HG03159 (cell line): ENCODE measurements at regions not wholly inside any gene's neighbourhood (a gene's known extent, or its start where the extent isn't known, plus 50 kb on each side); places are given as distances from the start of the nearest gene placed in this dataset.

ENCODE experiments used
- ATAC-seq: cut with Tn5 transposase; IDR thresholded peaks from one replicate; pipeline ENCODE4 v1.9.1; 2021; ENCODE audit warnings: mild to moderate bottlenecking, moderate library complexity; ENCODE audit not compliant: unreplicated experiment

GRCh38 chr15:94745371-94745770 is 514.0 kb downstream of the MCTP2 start:
- no peak for ATAC-seq

GRCh38 chr15:94747510-94747909 is 516.1 kb downstream of the MCTP2 start:
- ATAC-seq, result no peak

- peak; percentile 96 for ATAC-seq
Observed at GRCh38 chr15:94749811-94750617, 518.7 kb downstream of the MCTP2 start.

- ATAC-seq, result no peak
Observed at GRCh38 chr15:94760348-94760747, 529.0 kb downstream of the MCTP2 start.

GRCh38 chr15:94761574-94761973 is 530.2 kb downstream of the MCTP2 start:
- no peak for ATAC-seq

GRCh38 chr15:94769089-94769488 is 537.7 kb downstream of the MCTP2 start:
- no peak for ATAC-seq

GRCh38 chr15:94770199-94770598 is 538.8 kb downstream of the MCTP2 start:
- ATAC-seq, result no peak

- no peak for ATAC-seq
Observed at GRCh38 chr15:94777037-94777436, 545.7 kb downstream of the MCTP2 start.

- no peak for ATAC-seq
Observed at GRCh38 chr15:94778840-94779239, 547.5 kb downstream of the MCTP2 start.

- ATAC-seq, result no peak
Observed at GRCh38 chr15:94780166-94780565, 548.8 kb downstream of the MCTP2 start.

GRCh38 chr15:94785091-94785490 is 553.7 kb downstream of the MCTP2 start:
- ATAC-seq, result no peak

GRCh38 chr15:94791008-94791407 is 559.6 kb downstream of the MCTP2 start:
- no peak for ATAC-seq

GRCh38 chr15:94791510-94791909 is 560.1 kb downstream of the MCTP2 start:
- no peak for ATAC-seq

- ATAC-seq, result no peak
Observed at GRCh38 chr15:94792196-94792595, 560.8 kb downstream of the MCTP2 start.

- ATAC-seq, result no peak
Observed at GRCh38 chr15:94793207-94793606, 561.8 kb downstream of the MCTP2 start.

GRCh38 chr15:94793641-94794040 is 562.3 kb downstream of the MCTP2 start:
- ATAC-seq, result no peak

- ATAC-seq, result no peak
Observed at GRCh38 chr15:94804613-94805012, 573.3 kb downstream of the MCTP2 start.

- ATAC-seq, result no peak
Observed at GRCh38 chr15:94815110-94815731, 583.9 kb downstream of the MCTP2 start.

GRCh38 chr15:94815914-94816313 is 584.6 kb downstream of the MCTP2 start:
- ATAC-seq, result no peak

- ATAC-seq, result no peak
Observed at GRCh38 chr15:94829887-94830884, 598.8 kb downstream of the MCTP2 start.

- ATAC-seq, result no peak
Observed at GRCh38 chr15:94834000-94834399, 602.6 kb downstream of the MCTP2 start.
